ENCODE measurements at regions not wholly inside any gene's neighbourhood (a gene's known extent, or its start where the extent isn't known, plus 50 kb on each side); places are given as distances from the start of the nearest gene placed in this dataset.

DNA sequence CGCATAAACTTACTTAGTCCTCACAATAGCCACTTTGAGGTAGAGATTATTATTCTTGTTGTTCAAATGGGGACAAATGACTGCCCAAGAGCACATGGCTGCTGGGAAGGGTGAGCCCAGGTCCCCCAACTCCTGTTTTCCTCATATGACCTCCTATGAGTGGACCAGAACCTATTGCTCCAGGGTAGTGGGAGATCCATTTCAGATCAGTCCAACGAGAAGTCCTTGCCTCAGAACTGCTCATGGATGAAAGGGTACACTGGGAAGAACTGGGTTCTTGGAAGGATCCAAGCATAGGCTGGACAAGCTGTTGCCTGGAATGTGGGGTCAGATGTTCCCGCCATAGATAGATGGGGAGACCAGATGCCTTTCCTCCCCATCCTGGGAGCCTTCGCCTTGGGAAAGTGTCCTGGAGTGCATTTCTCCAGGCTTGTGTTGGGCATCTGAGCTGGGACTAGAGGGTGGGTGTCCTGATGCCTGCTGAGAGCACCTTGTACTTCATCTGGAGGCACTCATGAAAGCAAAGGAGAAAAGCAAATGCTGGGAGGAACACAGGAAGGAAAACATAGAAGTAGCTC is 146.3 kb upstream of the B3GAT1 start:
- H3K4me3 ChIP-seq = no peak overlapping the region
- no peaks in the 10 kb centered on the region for H3K4me1 ChIP-seq
- no peaks in the 10 kb centered on the region for H3K36me3 ChIP-seq
- TF ChIP-seq, protein P1, sequence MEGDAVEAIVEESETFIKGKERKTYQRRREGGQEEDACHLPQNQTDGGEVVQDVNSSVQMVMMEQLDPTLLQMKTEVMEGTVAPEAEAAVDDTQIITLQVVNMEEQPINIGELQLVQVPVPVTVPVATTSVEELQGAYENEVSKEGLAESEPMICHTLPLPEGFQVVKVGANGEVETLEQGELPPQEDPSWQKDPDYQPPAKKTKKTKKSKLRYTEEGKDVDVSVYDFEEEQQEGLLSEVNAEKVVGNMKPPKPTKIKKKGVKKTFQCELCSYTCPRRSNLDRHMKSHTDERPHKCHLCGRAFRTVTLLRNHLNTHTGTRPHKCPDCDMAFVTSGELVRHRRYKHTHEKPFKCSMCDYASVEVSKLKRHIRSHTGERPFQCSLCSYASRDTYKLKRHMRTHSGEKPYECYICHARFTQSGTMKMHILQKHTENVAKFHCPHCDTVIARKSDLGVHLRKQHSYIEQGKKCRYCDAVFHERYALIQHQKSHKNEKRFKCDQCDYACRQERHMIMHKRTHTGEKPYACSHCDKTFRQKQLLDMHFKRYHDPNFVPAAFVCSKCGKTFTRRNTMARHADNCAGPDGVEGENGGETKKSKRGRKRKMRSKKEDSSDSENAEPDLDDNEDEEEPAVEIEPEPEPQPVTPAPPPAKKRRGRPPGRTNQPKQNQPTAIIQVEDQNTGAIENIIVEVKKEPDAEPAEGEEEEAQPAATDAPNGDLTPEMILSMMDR (IDR thresholded peaks at IDR 0.05) = no peak
- no peak for TF ChIP-seq POLR2AphosphoS5 (IDR thresholded peaks at IDR 0.05)
- no peak for TF ChIP-seq POLR2A (IDR thresholded peaks at IDR 0.05)
- no peak for TF ChIP-seq EP300 (IDR thresholded peaks at IDR 0.05)
- no peaks in the 10 kb centered on the region for H3K9me3 ChIP-seq
- 84% methylated on average over 2 of the region's 4 CpGs; no CpG with 5 or more reads in 1 of the 2 donors for WGBS, 2 donors (ENCODE audit: low coverage in 1 of 2)
- H3K27me3 ChIP-seq = peaks cover 10% of the 10 kb centered on the region
- ATAC-seq = no peak
- H3K27ac ChIP-seq = no peak overlapping the region

DNA sequence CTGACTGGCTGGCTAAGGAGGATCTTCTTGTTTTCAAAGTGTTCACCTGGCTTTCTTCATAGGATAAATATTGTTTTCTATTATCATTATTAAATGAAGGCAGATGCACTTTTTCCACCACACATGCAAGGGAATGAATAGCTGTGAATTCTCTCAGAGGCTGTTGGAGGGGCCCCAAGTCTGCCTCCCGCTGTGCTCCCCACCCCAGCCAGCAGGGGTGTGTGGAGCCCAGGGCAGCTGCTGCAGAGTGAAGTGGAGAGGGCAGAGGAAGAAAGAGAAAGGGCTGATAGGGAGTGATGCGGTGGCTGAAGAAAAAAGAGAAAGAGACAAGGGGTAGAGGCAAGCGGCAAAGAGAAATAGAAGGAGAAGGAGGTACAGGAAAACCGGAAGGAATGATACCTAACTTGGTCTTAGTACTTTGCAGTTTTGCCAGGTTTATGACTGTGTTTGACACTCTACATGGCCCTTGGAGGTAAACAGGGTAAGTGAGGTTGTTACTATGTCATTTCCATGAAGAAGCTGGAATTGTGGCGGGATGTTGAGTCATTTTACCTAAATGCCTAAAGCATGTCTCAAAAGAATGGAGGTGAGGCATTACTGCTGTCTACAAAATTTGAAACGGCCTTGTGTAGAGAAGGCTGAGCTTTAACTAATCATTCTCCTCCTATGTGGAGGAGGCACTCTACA is 145.7 kb upstream of the B3GAT1 start:
- no peaks in the 10 kb centered on the region for H3K9me3 ChIP-seq
- no peaks in the 10 kb centered on the region for H3K4me1 ChIP-seq
- TF ChIP-seq EP300 (IDR thresholded peaks at IDR 0.05) (no peak), POLR2A (IDR thresholded peaks at IDR 0.05) (no peak), POLR2AphosphoS5 (IDR thresholded peaks at IDR 0.05) (no peak)
- TF ChIP-seq, protein P1 (IDR thresholded peaks at IDR 0.05) = no peak
- H3K4me3 ChIP-seq = no peak overlapping the region
- no peaks in the 10 kb centered on the region for H3K36me3 ChIP-seq
- 79 to 81% methylated on average over 5 to 6 of the region's 6 CpGs for WGBS, 2 donors (ENCODE audit: low coverage in 1 of 2)
- H3K27ac ChIP-seq = no peak overlapping the region
- no peak for ATAC-seq
- peaks cover 10% of the 10 kb centered on the region for H3K27me3 ChIP-seq

DNA sequence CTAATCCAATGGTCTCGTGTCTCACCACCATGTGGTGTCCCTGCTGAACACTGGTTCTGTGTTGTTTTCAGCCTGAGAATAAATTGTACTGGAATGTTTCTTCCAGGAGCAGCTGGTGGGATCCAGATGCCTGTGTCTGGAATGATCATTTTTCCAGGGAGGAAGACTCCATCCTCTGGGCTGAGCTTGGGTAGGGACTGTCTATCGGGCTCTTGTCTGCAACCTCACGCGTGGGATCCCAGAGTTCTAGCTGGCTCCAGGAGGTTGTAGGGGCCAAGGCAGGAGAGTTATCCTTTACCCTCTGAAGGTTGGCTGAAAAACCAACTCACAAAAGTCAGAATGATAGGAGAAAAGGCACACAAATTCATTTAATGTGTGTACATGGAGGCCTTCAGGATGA is 144.1 kb upstream of the B3GAT1 start:
- H3K27me3 ChIP-seq = peaks cover 10% of the 10 kb centered on the region
- no peak for ATAC-seq
- WGBS, 2 donors (ENCODE audit: low coverage in 1 of 2) = 100% methylated on average over 1 of the region's 4 CpGs
- no peaks in the 10 kb centered on the region for H3K9me3 ChIP-seq
- TF ChIP-seq POLR2A (IDR thresholded peaks at IDR 0.05) (no peak), POLR2AphosphoS5 (IDR thresholded peaks at IDR 0.05) (no peak), EP300 (IDR thresholded peaks at IDR 0.05) (no peak)
- TF ChIP-seq, protein P1 (IDR thresholded peaks at IDR 0.05) = no peak
- no peak overlapping the region for H3K4me3 ChIP-seq
- H3K36me3 ChIP-seq = no peaks in the 10 kb centered on the region
- H3K4me1 ChIP-seq = no peaks in the 10 kb centered on the region
- no peak overlapping the region for H3K27ac ChIP-seq

DNA sequence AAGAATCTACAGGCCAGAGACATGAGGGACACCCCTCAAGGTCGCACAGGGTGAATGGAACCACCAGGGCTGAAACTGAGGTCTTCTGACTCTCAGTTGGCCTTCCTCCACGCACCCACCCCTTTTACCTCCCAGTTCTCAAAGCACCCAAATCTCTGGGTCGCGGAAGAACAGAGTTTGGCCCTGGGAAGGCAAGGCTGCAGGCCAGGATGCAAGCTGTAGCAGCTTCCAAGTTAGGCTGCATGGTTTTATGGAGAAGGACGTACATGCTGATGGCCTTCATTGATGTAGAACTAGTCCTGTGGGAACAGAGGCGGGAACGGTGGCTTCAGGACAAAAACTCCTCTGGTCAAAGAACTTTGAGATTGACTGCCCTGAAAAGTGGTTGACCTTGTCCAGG is 143.5 kb upstream of the B3GAT1 start:
- no peak overlapping the region for H3K4me3 ChIP-seq
- TF ChIP-seq POLR2AphosphoS5 (IDR thresholded peaks at IDR 0.05) (no peak), POLR2A (IDR thresholded peaks at IDR 0.05) (no peak), EP300 (IDR thresholded peaks at IDR 0.05) (no peak)
- TF ChIP-seq, protein P1 (IDR thresholded peaks at IDR 0.05) = no peak
- ATAC-seq = no peak
- H3K4me1 ChIP-seq = no peaks in the 10 kb centered on the region
- H3K36me3 ChIP-seq = no peaks in the 10 kb centered on the region
- H3K27ac ChIP-seq = no peak overlapping the region
- peaks cover 10% of the 10 kb centered on the region for H3K27me3 ChIP-seq
- H3K9me3 ChIP-seq = peaks cover 0 to under 1% (median 0%) of the 10 kb centered on the region in 3 donors
- 87 to 93% methylated on average over 2 to 6 of the region's 7 CpGs for WGBS, 2 donors (ENCODE audit: low coverage in 1 of 2)

DNA sequence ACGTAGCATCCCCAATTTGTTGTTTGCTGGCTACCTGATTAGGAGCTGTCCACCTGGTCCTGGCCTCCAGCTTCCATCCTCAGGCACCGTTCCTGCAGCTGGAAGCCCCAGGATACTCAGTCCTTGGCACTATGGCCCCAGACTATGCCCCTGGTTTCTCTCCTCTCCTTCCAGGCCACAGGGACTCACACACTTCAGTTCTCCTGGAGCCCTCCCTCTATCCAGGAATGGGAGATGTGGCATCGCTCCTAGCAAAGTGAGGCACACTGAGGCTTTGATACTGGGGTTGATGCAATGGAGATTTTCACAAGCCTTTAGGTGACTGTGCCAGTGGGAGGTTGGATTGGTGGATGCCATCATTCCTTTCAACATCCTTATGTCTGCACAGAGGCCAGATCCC is 142.8 kb upstream of the B3GAT1 start:
- no peaks in the 10 kb centered on the region for H3K36me3 ChIP-seq
- no peak for ATAC-seq
- peaks cover 0 to 4% (median 0%) of the 10 kb centered on the region in 3 donors for H3K9me3 ChIP-seq
- no peaks in the 10 kb centered on the region for H3K4me1 ChIP-seq
- WGBS, 2 donors (ENCODE audit: low coverage in 1 of 2) = 50 to 74% methylated on average over 1 to 2 of the region's 3 CpGs
- H3K27me3 ChIP-seq = peaks cover 10% of the 10 kb centered on the region
- no peak overlapping the region for H3K4me3 ChIP-seq
- H3K27ac ChIP-seq = no peak overlapping the region
- TF ChIP-seq EP300 (IDR thresholded peaks at IDR 0.05) (no peak), POLR2A (IDR thresholded peaks at IDR 0.05) (no peak), POLR2AphosphoS5 (IDR thresholded peaks at IDR 0.05) (no peak)
- TF ChIP-seq, protein P1 (IDR thresholded peaks at IDR 0.05) = no peak
